Thymus (tissue), 11 donors: ENCODE measurements at regions not wholly inside any gene's neighbourhood (a gene's known extent, or its start where the extent isn't known, plus 50 kb on each side); places are given as distances from the start of the nearest gene placed in this dataset.
"Not testable (repeated sequence)": the region's sequence is repeated elsewhere in the genome, so short reads cannot be mapped to it uniquely, and the experiment has no call there.

Source experiments
- DNase-seq, 9 donors: peaks; one replicate each; pipeline ENCODE4 v3.0.0-alpha.2; 2013; ENCODE audit warnings: low spot score in 9 of 9, low read depth in 6 of 9, missing footprints in 1 of 9
- H3K27ac ChIP-seq, 2 donors: one replicate each; pipeline ENCODE4 v1.5.1; 2013; ENCODE audit warnings: control low read depth in 1 of 2, low read depth in 1 of 2, low read length in 1 of 2, mild to moderate bottlenecking in 1 of 2, moderate library complexity in 1 of 2
- H3K27me3 ChIP-seq, 2 donors: one replicate each; pipeline ENCODE4 v1.5.1; 2013; ENCODE audit warnings: low read length in 1 of 2; ENCODE audit not compliant: control insufficient read depth in 2 of 2, insufficient read depth in 1 of 2
- H3K36me3 ChIP-seq, 2 donors: one replicate each; pipeline ENCODE4 v1.5.1; 2013; ENCODE audit warnings: low read length in 1 of 2, mild to moderate bottlenecking in 1 of 2, moderate library complexity in 1 of 2; ENCODE audit not compliant: control insufficient read depth in 2 of 2, insufficient read depth in 2 of 2
- H3K4me1 ChIP-seq, 2 donors: one replicate each; pipeline ENCODE4 v1.5.1; 2013; ENCODE audit warnings: low read length in 2 of 2; ENCODE audit not compliant: control insufficient read depth in 2 of 2, insufficient read depth in 2 of 2
- H3K4me3 ChIP-seq, 2 donors: one replicate each; pipeline ENCODE4 v1.5.1; 2013; ENCODE audit warnings: low read length in 2 of 2, control low read depth in 1 of 2, mild to moderate bottlenecking in 1 of 2
- H3K9me3 ChIP-seq, 2 donors: one replicate each; pipeline ENCODE4 v1.5.1; 2013; ENCODE audit warnings: low read length in 1 of 2, mild to moderate bottlenecking in 1 of 2; ENCODE audit not compliant: control insufficient read depth in 2 of 2, insufficient read depth in 1 of 2
- WGBS: extraction: QIAGEN DNeasy Blood & Tissue Kit; methylation state at CpG from one replicate; pipeline ENCODE4 v1.1.7; 2013; 5-methylcytosine and 5-hydroxymethylcytosine counted together
- donor health status: healthy.

- 96% methylated on average over 5 of the region's 5 CpGs for WGBS
- DNase-seq = no peak
- H3K4me3 ChIP-seq = no peak overlapping the region
- no peaks in the 10 kb centered on the region for H3K9me3 ChIP-seq
- no peak overlapping the region for H3K27ac ChIP-seq
- no peaks in the 10 kb centered on the region for H3K27me3 ChIP-seq
- no peaks in the 10 kb centered on the region for H3K36me3 ChIP-seq
- H3K4me1 ChIP-seq = no peaks in the 10 kb centered on the region
Measured at GRCh38 chr5:72722792-72723452, 93.5 kb upstream of the TNPO1 start.

GRCh38 chr5:72721844-72722243 lies 94.6 kb upstream of the TNPO1 start:
- Histone ChIP-seq H3K9me3 (no peaks in the 10 kb centered on the region), H3K27ac (no peak overlapping the region), H3K4me1 (no peaks in the 10 kb centered on the region), H3K4me3 (no peak overlapping the region), H3K36me3 (no peaks in the 10 kb centered on the region), H3K27me3 (no peaks in the 10 kb centered on the region)
- no peak for DNase-seq
- 96% methylated on average over 2 of the region's 2 CpGs for WGBS

- Histone ChIP-seq H3K27me3 (no peaks in the 10 kb centered on the region), H3K4me3 (no peak overlapping the region), H3K27ac (no peak overlapping the region), H3K9me3 (no peaks in the 10 kb centered on the region), H3K36me3 (no peaks in the 10 kb centered on the region), H3K4me1 (no peaks in the 10 kb centered on the region)
- WGBS = 93% methylated on average over 4 of the region's 4 CpGs
- no peak for DNase-seq
Measured at GRCh38 chr5:72720205-72720604, 96.3 kb upstream of the TNPO1 start.

- 94% methylated on average over 2 of the region's 2 CpGs for WGBS
- Histone ChIP-seq H3K4me3 (no peak overlapping the region), H3K27ac (no peak overlapping the region), H3K36me3 (no peaks in the 10 kb centered on the region), H3K9me3 (peaks cover 1 to 8% of the 10 kb centered on the region in 2 donors), H3K4me1 (no peaks in the 10 kb centered on the region), H3K27me3 (no peaks in the 10 kb centered on the region)
- DNase-seq = no peak
Measured at GRCh38 chr5:72711351-72711750, 105.1 kb upstream of the TNPO1 start.

DNA sequence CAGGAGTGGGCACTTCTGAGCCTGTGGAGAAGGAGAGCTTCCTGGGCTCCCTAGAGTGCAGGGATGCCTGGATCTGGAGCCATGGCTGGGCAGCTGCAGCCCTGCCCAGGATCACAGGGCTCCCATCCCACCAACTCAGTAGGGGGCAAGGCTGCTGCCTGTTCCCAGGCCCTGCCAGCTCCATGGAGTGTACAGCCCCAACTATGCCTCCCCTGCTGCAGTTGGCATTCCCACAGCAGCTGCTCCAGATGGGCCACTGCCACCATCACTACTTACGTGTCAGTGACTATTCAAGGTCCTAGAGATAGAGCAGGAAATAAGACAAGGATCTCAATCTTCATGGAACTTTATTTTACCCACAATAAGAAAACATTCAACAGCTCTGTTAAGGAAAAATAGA lies 107.1 kb upstream of the TNPO1 start:
- Histone ChIP-seq H3K36me3 (no peaks in the 10 kb centered on the region), H3K27ac (no peak overlapping the region), H3K9me3 (peaks cover 1 to 8% of the 10 kb centered on the region in 2 donors), H3K4me3 (no peak overlapping the region), H3K27me3 (no peaks in the 10 kb centered on the region), H3K4me1 (no peaks in the 10 kb centered on the region)
- 87% methylated on average over 1 of the region's 1 CpG for WGBS
- DNase-seq = no peak

DNA sequence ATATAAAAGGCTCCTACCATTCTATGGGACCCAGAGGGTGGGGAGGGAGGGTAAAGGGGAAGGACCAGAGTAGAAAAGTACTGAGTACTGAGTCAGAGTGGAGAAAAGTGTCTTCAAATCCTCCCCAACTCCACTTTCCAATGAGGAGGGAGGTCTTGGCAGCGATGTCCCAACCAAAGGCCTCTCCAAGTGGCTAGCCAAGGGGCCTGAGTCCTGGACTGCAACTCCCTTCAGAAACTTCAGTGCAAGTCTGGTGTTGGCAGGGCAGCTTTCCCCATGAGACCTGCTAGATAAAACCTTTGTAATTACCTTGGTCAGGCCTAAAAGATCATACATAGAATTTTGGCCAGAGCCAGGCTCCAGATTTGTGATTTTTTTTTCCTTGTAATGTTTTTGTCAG lies 111.3 kb upstream of the TNPO1 start:
- DNase-seq = no peak
- WGBS = 94% methylated on average over 1 of the region's 1 CpG
- Histone ChIP-seq H3K4me1 (no peaks in the 10 kb centered on the region), H3K27me3 (no peaks in the 10 kb centered on the region), H3K4me3 (no peak overlapping the region), H3K36me3 (no peaks in the 10 kb centered on the region), H3K27ac (no peak overlapping the region), H3K9me3 (peaks cover 1 to 8% of the 10 kb centered on the region in 2 donors)

- no peak for DNase-seq
- WGBS = 97% methylated on average over 2 of the region's 2 CpGs
- Histone ChIP-seq H3K4me3 (no peak overlapping the region), H3K27me3 (no peaks in the 10 kb centered on the region), H3K36me3 (no peaks in the 10 kb centered on the region), H3K27ac (no peak overlapping the region), H3K4me1 (no peaks in the 10 kb centered on the region), H3K9me3 (peaks cover 1 to 8% of the 10 kb centered on the region in 2 donors)
Measured at GRCh38 chr5:72703876-72704275, 112.6 kb upstream of the TNPO1 start.

GRCh38 chr5:72702881-72703434 lies 113.5 kb upstream of the TNPO1 start:
- Histone ChIP-seq H3K4me1 (no peaks in the 10 kb centered on the region), H3K27ac (no peak overlapping the region), H3K36me3 (no peaks in the 10 kb centered on the region), H3K4me3 (no peak overlapping the region), H3K9me3 (peaks cover under 1% of the 10 kb centered on the region in 2 donors), H3K27me3 (no peaks in the 10 kb centered on the region)
- WGBS = 88% methylated on average over 5 of the region's 5 CpGs
- no peak for DNase-seq

DNA sequence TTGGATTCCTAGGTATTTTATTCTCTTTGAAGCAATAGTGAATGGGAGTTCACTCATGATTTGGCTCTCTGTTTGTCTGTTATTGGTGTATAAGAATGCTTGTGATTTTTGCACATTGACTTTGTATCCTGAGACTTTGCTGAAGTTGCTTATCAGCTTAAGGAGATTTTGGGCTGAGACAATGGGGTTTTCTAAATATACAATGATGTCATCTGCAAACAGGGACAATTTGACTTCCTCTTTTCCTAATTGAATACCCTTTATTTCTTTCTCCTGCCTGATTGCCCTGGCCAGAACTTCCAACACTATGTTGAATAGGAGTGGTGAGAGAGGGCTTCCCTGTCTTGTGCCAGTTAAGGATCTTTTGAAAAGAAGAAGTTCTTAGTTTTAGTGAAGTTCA lies 114.4 kb upstream of the TNPO1 start:
- not testable (repeated sequence) for H3K9me3 ChIP-seq, H3K27ac ChIP-seq, H3K4me1 ChIP-seq, H3K27me3 ChIP-seq, H3K36me3 ChIP-seq, H3K4me3 ChIP-seq, DNase-seq
